Stomach (tissue), 8 donors: ENCODE measurements at regions not wholly inside any gene's neighbourhood (a gene's known extent, or its start where the extent isn't known, plus 50 kb on each side); places are given as distances from the start of the nearest gene placed in this dataset.

Source experiments
- DNase-seq, 2 donors: peaks; one replicate each; pipeline versions ENCODE4 v3.0.0 to v3.0.0-alpha.2; 2013 to 2019
- H3K27ac ChIP-seq, 5 donors: fragments of 200-600 bp in 4 of 5; sonication (generic) in 4 of 5; one replicate each; pipeline ENCODE4 v1.5.1; 2013 to 2019; ENCODE audit warnings: mild to moderate bottlenecking in 1 of 5, moderate library complexity in 1 of 5
- H3K27me3 ChIP-seq, 3 donors: fragments of 200-600 bp; sonication (generic); one replicate each; pipeline ENCODE4 v1.5.1; 2017 to 2019; ENCODE audit warnings: mixed run types in 1 of 3
- H3K36me3 ChIP-seq, 4 donors: fragments of 200-600 bp; sonication (generic); 1 replicate in 3 of 4; 2 replicates in 1 of 4; pipeline ENCODE4 v1.5.1; 2016 to 2019
- H3K4me1 ChIP-seq, 4 donors: fragments of 200-600 bp; sonication (generic); one replicate each; pipeline ENCODE4 v1.5.1; 2016 to 2019
- H3K4me3 ChIP-seq, 4 donors: fragments of 200-600 bp; sonication (generic) in 3 of 4; one replicate each; pipeline ENCODE4 v1.5.1; 2016 to 2019; ENCODE audit warnings: mild to moderate bottlenecking in 1 of 4
- H3K9me3 ChIP-seq, 4 donors: fragments of 200-600 bp; sonication (generic); one replicate each; pipeline ENCODE4 v1.5.1; 2016 to 2019
- CTCF ChIP-seq, 7 experiments: fragments of 450-650 bp in 4 of 7; fragments of 200-600 bp in 3 of 7; sonication (generic) in 3 of 7; IDR thresholded peaks; one replicate each; pipeline ENCODE4 v1.5.1; 2016 to 2019; ENCODE audit warnings: antibody characterized with exemption in 7 of 7, control low read depth in 2 of 7, mild to moderate bottlenecking in 1 of 7
- EP300 ChIP-seq: sonication (generic); formaldehyde crosslinking; IDR thresholded peaks from one replicate; pipeline ENCODE4 v1.6.1; 2017; ENCODE audit warnings: antibody characterized with exemption
- POLR2A ChIP-seq, 4 donors: fragments of 450-650 bp; IDR thresholded peaks; one replicate each; pipeline ENCODE4 v1.6.1; 2016; ENCODE audit warnings: antibody characterized with exemption in 4 of 4, control low read depth in 2 of 4, mild to moderate bottlenecking in 1 of 4, moderate library complexity in 1 of 4
- POLR2AphosphoS5 ChIP-seq, 3 donors: sonication (generic); formaldehyde crosslinking; IDR thresholded peaks; one replicate each; pipeline ENCODE4 v1.6.1; 2016; ENCODE audit warnings: antibody characterized with exemption in 3 of 3
- WGBS, 5 donors: extraction: QIAGEN DNeasy Blood & Tissue Kit in 3 of 5; methylation state at CpG; one replicate each; pipeline versions ENCODE4 v1.1.5 to v1.1.7; 2013 to 2018; 5-methylcytosine and 5-hydroxymethylcytosine counted together
- intact Hi-C: fragments of 100-400 bp; cut with DNase I; formaldehyde crosslinking; loops from one replicate; pipeline ENCODE4 v1.15.1; 2023; ENCODE audit warnings: low total_unique reads
- donor health status: healthy with polysubstance abuse.
- donor health status: Bipolar disorder and iron deficiency.
- donor health status: healthy.

DNA sequence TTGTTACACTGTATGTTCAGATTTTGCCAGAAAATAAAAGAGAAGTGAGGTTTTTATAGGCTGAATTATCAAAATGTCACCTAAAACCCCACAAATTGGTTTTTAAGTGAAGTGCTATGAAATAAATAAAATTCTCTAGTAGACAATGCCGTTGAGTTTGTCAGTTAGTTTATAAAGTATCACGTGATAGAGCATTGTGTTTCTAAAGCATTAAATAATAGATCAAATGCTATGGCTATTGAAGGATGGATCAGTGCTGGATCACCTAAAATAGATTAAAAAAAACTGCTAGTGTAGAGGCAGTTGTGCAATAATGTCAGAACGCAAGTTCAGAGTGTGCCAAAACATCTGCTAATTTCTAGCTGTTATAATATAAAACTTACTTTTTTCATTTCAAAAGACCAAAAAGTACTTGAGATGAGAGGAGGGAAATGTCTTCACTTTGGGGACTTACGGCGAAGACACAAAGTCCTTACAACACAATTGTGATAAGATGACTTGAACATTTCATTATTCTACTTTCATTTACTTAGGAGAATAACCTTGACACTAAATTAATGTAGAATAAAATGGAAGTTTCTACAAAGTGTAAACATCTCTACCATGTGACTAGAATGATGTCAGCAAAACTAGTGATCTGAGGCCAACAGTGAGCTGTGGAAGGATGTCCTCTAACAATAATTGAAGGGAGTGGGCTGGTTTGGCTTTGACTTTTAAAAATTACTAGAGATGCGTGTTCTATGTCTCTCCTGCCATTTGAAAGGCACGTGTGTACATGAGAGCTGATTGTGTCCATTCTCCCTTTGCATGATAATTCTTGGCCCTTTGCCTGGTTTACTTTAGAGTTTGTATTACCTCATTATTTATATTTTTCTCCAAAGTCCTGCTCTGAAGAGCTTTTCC is 154.4 kb upstream of the PDE3A start:
- H3K27ac ChIP-seq: peak overlapping the region in 3 of 5 donors; percentile 28 to 45 (median 44)
- intact Hi-C loops: no loop called here
- no peaks in the 10 kb centered on the region for H3K9me3 ChIP-seq
- H3K27me3 ChIP-seq: no peaks in the 10 kb centered on the region
- peaks cover 0 to 21% (median 10%) of the 10 kb centered on the region in 4 donors for H3K4me1 ChIP-seq
- no peak overlapping the region for H3K4me3 ChIP-seq
- no peak for TF ChIP-seq CTCF (IDR thresholded peaks at IDR 0.05)
- WGBS, 5 donors: 60 to 70% (median 63%) methylated on average over 7 of the region's 7 CpGs
- peak in 1 of 2 donors; percentile 79 for DNase-seq
- no peaks in the 10 kb centered on the region for H3K36me3 ChIP-seq

- no peak for TF ChIP-seq POLR2A (IDR thresholded peaks at IDR 0.05)
- no peak for TF ChIP-seq CTCF (IDR thresholded peaks at IDR 0.05)
- 45 to 84% (median 61%) methylated on average over 1 of the region's 1 CpG for WGBS, 5 donors
- no peaks in the 10 kb centered on the region for H3K4me1 ChIP-seq
- no peak for DNase-seq
- intact Hi-C loops: no loop called here
- peaks cover 0 to 7% (median 0%) of the 10 kb centered on the region in 4 donors for H3K9me3 ChIP-seq
- no peak overlapping the region for H3K27ac ChIP-seq
- no peaks in the 10 kb centered on the region for H3K27me3 ChIP-seq
- H3K36me3 ChIP-seq: no peaks in the 10 kb centered on the region
- H3K4me3 ChIP-seq: no peak overlapping the region
These were observed 148.0 kb upstream of the PDE3A start for GRCh38 chr12:20220339-20220738.

GRCh38 chr12:20232931-20233675 is 135.2 kb upstream of the PDE3A start:
- WGBS, 5 donors: 53 to 77% (median 67%) methylated on average over 5 of the region's 5 CpGs
- no peak overlapping the region for H3K27ac ChIP-seq
- no peaks in the 10 kb centered on the region for H3K27me3 ChIP-seq
- no peaks in the 10 kb centered on the region for H3K36me3 ChIP-seq
- no peak for TF ChIP-seq POLR2A (IDR thresholded peaks at IDR 0.05)
- TF ChIP-seq CTCF (IDR thresholded peaks at IDR 0.05): no peak
- no peak for TF ChIP-seq POLR2AphosphoS5 (IDR thresholded peaks at IDR 0.05)
- TF ChIP-seq EP300: no peak
- H3K4me1 ChIP-seq: no peaks in the 10 kb centered on the region
- no peak for DNase-seq
- H3K4me3 ChIP-seq: no peak overlapping the region
- intact Hi-C loops: no loop called here
- H3K9me3 ChIP-seq: peaks cover 0 to 20% (median 2%) of the 10 kb centered on the region in 4 donors

DNA sequence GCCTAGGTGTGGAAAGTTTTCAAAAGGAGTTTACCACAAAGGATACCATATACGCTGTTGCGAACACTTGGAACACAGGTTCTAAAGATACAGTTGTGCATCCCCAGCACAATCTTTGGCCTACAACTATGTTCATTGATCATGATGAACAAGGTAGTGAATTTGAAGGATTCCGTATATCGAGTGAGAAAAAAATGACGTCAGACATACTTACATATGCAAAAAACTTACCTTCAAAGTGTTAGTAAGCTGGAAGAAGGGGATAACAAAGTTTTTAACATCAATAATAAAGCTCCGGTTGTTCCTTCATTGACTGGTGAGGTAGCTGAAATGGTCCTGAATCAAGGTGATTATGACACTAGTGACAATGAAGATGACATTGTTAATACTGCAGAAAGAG is 133.9 kb upstream of the PDE3A start:
- no peaks in the 10 kb centered on the region for H3K27me3 ChIP-seq
- intact Hi-C loops: no loop called here
- TF ChIP-seq POLR2A (IDR thresholded peaks at IDR 0.05) (no peak), EP300 (no peak), POLR2AphosphoS5 (IDR thresholded peaks at IDR 0.05) (no peak), CTCF (IDR thresholded peaks at IDR 0.05) (no peak)
- peaks cover 0 to 20% (median 2%) of the 10 kb centered on the region in 4 donors for H3K9me3 ChIP-seq
- H3K27ac ChIP-seq: no peak overlapping the region
- WGBS, 5 donors: 78 to 96% (median 92%) methylated on average over 6 of the region's 6 CpGs
- no peak overlapping the region for H3K4me3 ChIP-seq
- no peak for DNase-seq
- H3K4me1 ChIP-seq: no peaks in the 10 kb centered on the region
- no peaks in the 10 kb centered on the region for H3K36me3 ChIP-seq
